DND-41 (cell line): ENCODE measurements at regions not wholly inside any gene's neighbourhood (a gene's known extent, or its start where the extent isn't known, plus 50 kb on each side); places are given as distances from the start of the nearest gene placed in this dataset.

ENCODE experiments used
- ATAC-seq: fragments of 200-7000 bp; cut with Tn5 transposase; 3 replicates; pipeline ENCODE4 v1.9.1; 2021; ENCODE audit warnings: low read depth; ENCODE audit not compliant: insufficient read depth
- DNase-seq: peaks from one replicate; pipeline ENCODE4 v3.0.0-alpha.2; 2020
- H2AFZ ChIP-seq: 2 replicates; pipeline ENCODE4 v1.6.0; 2012; ENCODE audit warnings: low read depth, low read length
- H3K27ac ChIP-seq: 2 replicates; pipeline ENCODE4 v1.5.1; 2012; ENCODE audit warnings: low read length, inconsistent platforms
- H3K27me3 ChIP-seq: fragments of 200-600 bp; sonication (generic); 2 replicates; pipeline ENCODE4 v1.6.0; 2012; ENCODE audit warnings: low read length, mild to moderate bottlenecking, inconsistent platforms; ENCODE audit not compliant: insufficient read depth, poor library complexity
- H3K36me3 ChIP-seq: 2 replicates; pipeline ENCODE4 v1.5.1; 2012; ENCODE audit warnings: low read length, inconsistent platforms; ENCODE audit not compliant: insufficient read depth
- H3K4me1 ChIP-seq: 2 replicates; pipeline ENCODE4 v1.5.1; 2012; ENCODE audit warnings: mild to moderate bottlenecking, low read length; ENCODE audit not compliant: insufficient read depth
- H3K4me2 ChIP-seq: 2 replicates; pipeline ENCODE4 v1.6.0; 2012; ENCODE audit warnings: mild to moderate bottlenecking, moderate library complexity, low read length, inconsistent platforms; ENCODE audit not compliant: insufficient read depth
- H3K4me3 ChIP-seq, 2 experiments: fragments of 200-600 bp in 1 of 2; shearing (Covaris generic) in 1 of 2; 2 replicates each; pipeline ENCODE4 v1.5.1; 2012 to 2016; ENCODE audit warnings: inconsistent platforms in 2 of 2, low read length in 2 of 2, mild to moderate bottlenecking in 2 of 2, low read depth in 1 of 2, moderate library complexity in 1 of 2
- H3K79me2 ChIP-seq: 2 replicates; pipeline ENCODE4 v1.6.0; 2012; ENCODE audit warnings: low read length, inconsistent platforms; ENCODE audit not compliant: insufficient read depth
- H3K9ac ChIP-seq: 2 replicates; pipeline ENCODE4 v1.6.0; 2012; ENCODE audit warnings: low read depth, mild to moderate bottlenecking, inconsistent platforms, low read length, moderate library complexity
- H3K9me3 ChIP-seq: 2 replicates; pipeline ENCODE4 v1.5.1; 2012; ENCODE audit warnings: low read length, moderate library complexity, mild to moderate bottlenecking, inconsistent platforms; ENCODE audit not compliant: insufficient read depth, severe bottlenecking
- H4K20me1 ChIP-seq: 2 replicates; pipeline ENCODE4 v1.6.0; 2012; ENCODE audit warnings: low read length; ENCODE audit not compliant: insufficient read depth
- CTCF ChIP-seq: IDR thresholded peaks from 2 replicates; pipeline ENCODE4 v1.5.1; 2012; ENCODE audit warnings: borderline replicate concordance, low read length, moderate library complexity, mild to moderate bottlenecking; ENCODE audit not compliant: poor library complexity, severe bottlenecking; ENCODE audit errors: extremely low read depth
- EZH2 ChIP-seq: IDR thresholded peaks from 3 replicates; pipeline ENCODE4 v1.6.1; 2012; ENCODE audit warnings: borderline replicate concordance, low read depth, mild to moderate bottlenecking, moderate library complexity, low read length, inconsistent platforms; ENCODE audit not compliant: severe bottlenecking

GRCh38 chr16:63618896-63619485 lies 1502.9 kb downstream of the CDH11 start:
- Histone ChIP-seq H3K4me3 (no peak overlapping the region), H3K79me2 (no peaks in the 10 kb centered on the region), H4K20me1 (no peaks in the 10 kb centered on the region), H3K9me3 (peaks cover 4% of the 10 kb centered on the region), H3K27ac (no peak overlapping the region), H3K4me2 (no peak overlapping the region), H3K27me3 (no peaks in the 10 kb centered on the region), H2AFZ (no peak overlapping the region), H3K9ac (no peak overlapping the region), H3K4me1 (no peaks in the 10 kb centered on the region), H3K36me3 (no peaks in the 10 kb centered on the region)
- DNase-seq = no peak
- TF ChIP-seq CTCF = no peak
- TF ChIP-seq EZH2 = no peak
- no peak for ATAC-seq

GRCh38 chr16:63617990-63618763 lies 1503.7 kb downstream of the CDH11 start:
- Histone ChIP-seq H3K36me3 (no peaks in the 10 kb centered on the region), H3K4me3 (no peak overlapping the region), H3K9ac (no peak overlapping the region), H3K4me2 (no peak overlapping the region), H3K9me3 (peaks cover 4% of the 10 kb centered on the region), H3K79me2 (no peaks in the 10 kb centered on the region), H3K27ac (no peak overlapping the region), H4K20me1 (no peaks in the 10 kb centered on the region), H3K4me1 (no peaks in the 10 kb centered on the region), H2AFZ (no peak overlapping the region), H3K27me3 (no peaks in the 10 kb centered on the region)
- ATAC-seq = no peak
- no peak for TF ChIP-seq CTCF
- no peak for TF ChIP-seq EZH2
- DNase-seq = no peak

GRCh38 chr16:63617047-63617989 lies 1504.5 kb downstream of the CDH11 start:
- Histone ChIP-seq H3K9me3 (peaks cover 4% of the 10 kb centered on the region), H3K4me1 (no peaks in the 10 kb centered on the region), H2AFZ (no peak overlapping the region), H3K9ac (no peak overlapping the region), H3K36me3 (no peaks in the 10 kb centered on the region), H4K20me1 (no peaks in the 10 kb centered on the region), H3K4me2 (no peak overlapping the region), H3K27ac (no peak overlapping the region), H3K4me3 (no peak overlapping the region), H3K79me2 (no peaks in the 10 kb centered on the region), H3K27me3 (no peaks in the 10 kb centered on the region)
- TF ChIP-seq EZH2 (no peak), CTCF (no peak)
- ATAC-seq (no peak), DNase-seq (no peak)
